ENCODE measurements at regions not wholly inside any gene's neighbourhood (a gene's known extent, or its start where the extent isn't known, plus 50 kb on each side); places are given as distances from the start of the nearest gene placed in this dataset.

GRCh38 chr15:97875025-97875512 is 85.4 kb upstream of the ARRDC4 start:
- Histone ChIP-seq H3K27me3 (ENCODE audit: insufficient read depth, low read depth) (no peaks in the 10 kb centered on the region), H3K9ac (no peak overlapping the region), H2AFZ (ENCODE audit: low read depth) (no peak overlapping the region), H3K4me1 (ENCODE audit: low read depth, poor library complexity, severe bottlenecking) (no peaks in the 10 kb centered on the region), H3K27ac (no peak overlapping the region), H3K4me3 (IDR thresholded peaks at IDR 0.05; ENCODE audit: insufficient read depth, low read depth, low read length) (no peak overlapping the region), H4K20me1 (ENCODE audit: insufficient read depth) (no peaks in the 10 kb centered on the region), H3K36me3 (ENCODE audit: insufficient read depth) (no peaks in the 10 kb centered on the region), H3K79me2 (ENCODE audit: insufficient read depth, low read depth) (no peaks in the 10 kb centered on the region), H3K4me2 (no peak overlapping the region)
- TF ChIP-seq CTCF (conservative IDR thresholded peaks at IDR 0.05; ENCODE audit: low read depth, low read length), result no peak

- Histone ChIP-seq H3K4me2 (no peak overlapping the region), H4K20me1 (ENCODE audit: insufficient read depth) (no peaks in the 10 kb centered on the region), H3K36me3 (ENCODE audit: insufficient read depth) (no peaks in the 10 kb centered on the region), H3K79me2 (ENCODE audit: insufficient read depth, low read depth) (no peaks in the 10 kb centered on the region), H2AFZ (ENCODE audit: low read depth) (no peak overlapping the region), H3K27ac (no peak overlapping the region), H3K4me3 (IDR thresholded peaks at IDR 0.05; ENCODE audit: insufficient read depth, low read depth, low read length) (no peak overlapping the region), H3K9ac (no peak overlapping the region), H3K27me3 (ENCODE audit: insufficient read depth, low read depth) (no peaks in the 10 kb centered on the region), H3K4me1 (ENCODE audit: low read depth, poor library complexity, severe bottlenecking) (no peaks in the 10 kb centered on the region)
- TF ChIP-seq CTCF (conservative IDR thresholded peaks at IDR 0.05; ENCODE audit: low read depth, low read length), result no peak
These were observed 84.8 kb upstream of the ARRDC4 start for GRCh38 chr15:97875513-97876280.

GRCh38 chr15:97876281-97876675 is 84.2 kb upstream of the ARRDC4 start:
- Histone ChIP-seq H3K36me3 (ENCODE audit: insufficient read depth) (no peaks in the 10 kb centered on the region), H2AFZ (ENCODE audit: low read depth) (no peak overlapping the region), H3K4me1 (ENCODE audit: low read depth, poor library complexity, severe bottlenecking) (no peaks in the 10 kb centered on the region), H4K20me1 (ENCODE audit: insufficient read depth) (no peaks in the 10 kb centered on the region), H3K4me2 (no peak overlapping the region), H3K79me2 (ENCODE audit: insufficient read depth, low read depth) (no peaks in the 10 kb centered on the region), H3K27ac (no peak overlapping the region), H3K27me3 (ENCODE audit: insufficient read depth, low read depth) (no peaks in the 10 kb centered on the region), H3K9ac (no peak overlapping the region), H3K4me3 (IDR thresholded peaks at IDR 0.05; ENCODE audit: insufficient read depth, low read depth, low read length) (no peak overlapping the region)
- no peak for TF ChIP-seq CTCF (conservative IDR thresholded peaks at IDR 0.05; ENCODE audit: low read depth, low read length)

- no peak for TF ChIP-seq CTCF (conservative IDR thresholded peaks at IDR 0.05; ENCODE audit: low read depth, low read length)
- H3K4me3 ChIP-seq (IDR thresholded peaks at IDR 0.05; ENCODE audit: insufficient read depth, low read depth, low read length), result no peak overlapping the region
- H3K4me1 ChIP-seq (ENCODE audit: low read depth, poor library complexity, severe bottlenecking), result no peaks in the 10 kb centered on the region
- no peak overlapping the region for H3K4me2 ChIP-seq
- H3K36me3 ChIP-seq (ENCODE audit: insufficient read depth), result no peaks in the 10 kb centered on the region
- no peaks in the 10 kb centered on the region for H3K79me2 ChIP-seq (ENCODE audit: insufficient read depth, low read depth)
- no peak overlapping the region for H2AFZ ChIP-seq (ENCODE audit: low read depth)
- no peaks in the 10 kb centered on the region for H3K27me3 ChIP-seq (ENCODE audit: insufficient read depth, low read depth)
- H3K9ac ChIP-seq, result no peak overlapping the region
- no peak overlapping the region for H3K27ac ChIP-seq
- no peaks in the 10 kb centered on the region for H4K20me1 ChIP-seq (ENCODE audit: insufficient read depth)
These were observed 79.0 kb upstream of the ARRDC4 start for GRCh38 chr15:97881346-97881965.

Data from KMS-11 (cell line).